ENCODE measurements at regions not wholly inside any gene's neighbourhood (a gene's known extent, or its start where the extent isn't known, plus 50 kb on each side); places are given as distances from the start of the nearest gene placed in this dataset.

GRCh38 chr2:57842531-57842930 lies 204.1 kb upstream of the VRK2 start:
- no peaks in the 10 kb centered on the region; the same call in 1 of the 2 replicates for H3K9me3 Mint-ChIP-seq
- TF ChIP-seq CTCF (IDR thresholded peaks at IDR 0.05), result no peak
- no peak overlapping the region for H3K27ac Mint-ChIP-seq
- peak; percentile 56 for DNase-seq
- H3K4me1 Mint-ChIP-seq (ENCODE audit: low read depth), result peaks cover 10% of the 10 kb centered on the region; the same call in 1 of the 2 replicates
- no peaks in the 10 kb centered on the region for H3K36me3 Mint-ChIP-seq (ENCODE audit: low read depth)
- H3K27me3 Mint-ChIP-seq (ENCODE audit: insufficient read depth), result peaks cover 1% of the 10 kb centered on the region
- no peak overlapping the region for H3K4me3 Mint-ChIP-seq

GRCh38 chr2:57843158-57843557 lies 203.4 kb upstream of the VRK2 start:
- DNase-seq, result no peak
- Mint-ChIP-seq H3K27me3 (ENCODE audit: insufficient read depth) (peaks cover 1% of the 10 kb centered on the region), H3K9me3 (no peaks in the 10 kb centered on the region; the same call in 1 of the 2 replicates), H3K4me3 (no peak overlapping the region), H3K27ac (no peak overlapping the region), H3K4me1 (ENCODE audit: low read depth) (peaks cover 10% of the 10 kb centered on the region; the same call in 1 of the 2 replicates), H3K36me3 (ENCODE audit: low read depth) (no peaks in the 10 kb centered on the region)
- no peak for TF ChIP-seq CTCF (IDR thresholded peaks at IDR 0.05)

GRCh38 chr2:57848723-57849122 lies 197.9 kb upstream of the VRK2 start:
- no peaks in the 10 kb centered on the region; the same call in 1 of the 2 replicates for H3K9me3 Mint-ChIP-seq
- H3K27ac Mint-ChIP-seq, result no peak overlapping the region
- H3K4me1 Mint-ChIP-seq (ENCODE audit: low read depth), result no peaks in the 10 kb centered on the region
- no peak for DNase-seq
- H3K4me3 Mint-ChIP-seq, result no peak overlapping the region
- no peaks in the 10 kb centered on the region for H3K36me3 Mint-ChIP-seq (ENCODE audit: low read depth)
- TF ChIP-seq CTCF (IDR thresholded peaks at IDR 0.05), result no peak
- peaks cover 13% of the 10 kb centered on the region for H3K27me3 Mint-ChIP-seq (ENCODE audit: insufficient read depth)

DNA sequence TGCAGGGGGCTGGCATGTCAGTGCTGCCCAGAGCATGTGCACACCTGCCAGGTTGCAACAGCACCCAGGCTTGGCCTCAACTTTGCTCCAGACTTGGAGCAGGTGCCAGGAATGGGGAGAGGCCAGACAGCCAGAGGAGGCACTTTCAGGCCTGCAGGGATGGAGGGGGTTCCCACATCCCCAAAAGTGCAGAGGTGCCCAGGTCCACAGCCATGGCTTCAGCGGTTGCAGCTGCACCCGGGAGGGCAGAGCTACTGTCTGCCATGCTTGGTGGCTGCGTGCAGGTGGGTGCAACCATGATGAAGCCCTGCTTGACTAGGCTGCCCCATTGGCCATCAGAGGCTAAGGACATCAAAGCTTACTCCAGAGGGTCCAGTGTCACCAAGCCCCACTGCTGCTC lies 196.8 kb upstream of the VRK2 start:
- no peak for TF ChIP-seq CTCF (IDR thresholded peaks at IDR 0.05)
- Mint-ChIP-seq H3K4me3 (no peak overlapping the region), H3K9me3 (no peaks in the 10 kb centered on the region; the same call in 1 of the 2 replicates), H3K36me3 (ENCODE audit: low read depth) (no peaks in the 10 kb centered on the region), H3K27ac (no peak overlapping the region), H3K4me1 (ENCODE audit: low read depth) (no peaks in the 10 kb centered on the region), H3K27me3 (ENCODE audit: insufficient read depth) (peaks cover 12% of the 10 kb centered on the region)
- DNase-seq, result no peak

DNA sequence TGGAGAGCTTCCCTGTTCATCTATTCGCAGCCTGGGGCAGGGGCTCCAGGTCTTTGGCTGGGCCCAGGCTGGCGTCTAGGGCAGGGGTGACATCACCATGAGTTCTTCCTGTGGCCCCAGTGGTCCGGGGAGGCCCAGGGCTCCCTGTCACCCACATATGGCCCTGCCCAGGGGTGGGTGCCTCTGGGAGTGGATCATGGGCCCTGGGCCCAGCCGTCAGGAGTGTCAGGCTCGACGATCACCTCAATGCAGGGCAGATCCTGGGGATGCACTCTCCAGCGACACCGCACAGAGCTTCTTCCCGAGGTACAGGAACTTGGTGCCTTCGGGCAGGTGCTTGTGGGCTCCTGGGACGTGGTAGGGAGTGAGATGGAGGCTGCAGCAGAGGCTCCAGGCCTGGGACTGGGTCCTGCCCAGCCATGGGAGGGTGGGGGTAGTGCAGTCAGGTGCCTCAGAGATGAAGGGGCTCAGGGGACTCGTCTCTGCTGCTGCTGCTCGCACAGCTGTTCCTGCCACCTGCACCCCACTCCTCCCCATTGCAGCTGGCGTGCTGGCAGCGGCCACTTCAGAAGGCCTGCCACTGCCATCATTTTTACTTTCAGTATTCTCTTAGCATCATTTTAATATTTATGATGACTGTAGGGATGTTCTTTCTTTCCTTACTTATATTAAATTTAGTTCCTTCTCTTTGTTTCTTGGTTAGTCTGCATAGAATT lies 196.0 kb upstream of the VRK2 start:
- Mint-ChIP-seq H3K9me3 (no peaks in the 10 kb centered on the region; the same call in 1 of the 2 replicates), H3K4me3 (no peak overlapping the region), H3K36me3 (ENCODE audit: low read depth) (no peaks in the 10 kb centered on the region), H3K27ac (no peak overlapping the region), H3K4me1 (ENCODE audit: low read depth) (no peaks in the 10 kb centered on the region), H3K27me3 (ENCODE audit: insufficient read depth) (peaks cover 15% of the 10 kb centered on the region)
- no peak for TF ChIP-seq CTCF (IDR thresholded peaks at IDR 0.05)
- no peak for DNase-seq

Measured in HFFc6 (cell line).